GM18508 (cell line): ENCODE measurements at regions not wholly inside any gene's neighbourhood (a gene's known extent, or its start where the extent isn't known, plus 50 kb on each side); places are given as distances from the start of the nearest gene placed in this dataset.

ENCODE experiments used
- ATAC-seq: cut with Tn5 transposase; IDR thresholded peaks from one replicate; pipeline ENCODE4 v1.9.1; 2021; ENCODE audit warnings: moderate number of reproducible peaks; ENCODE audit not compliant: insufficient read depth, unreplicated experiment

- ATAC-seq, result no peak
These were observed 412.3 kb upstream of the ID4 start for GRCh38 chr6:19424853-19425252.

GRCh38 chr6:19427548-19427947 is 409.6 kb upstream of the ID4 start:
- no peak for ATAC-seq

GRCh38 chr6:19432966-19433498 is 404.1 kb upstream of the ID4 start:
- no peak for ATAC-seq

- ATAC-seq, result no peak
These were observed 403.1 kb upstream of the ID4 start for GRCh38 chr6:19434065-19434464.

GRCh38 chr6:19435755-19436154 is 401.4 kb upstream of the ID4 start:
- ATAC-seq, result no peak

GRCh38 chr6:19438566-19439353 is 398.4 kb upstream of the ID4 start:
- no peak for ATAC-seq

- no peak for ATAC-seq
These were observed 396.6 kb upstream of the ID4 start for GRCh38 chr6:19440531-19440930.

- no peak for ATAC-seq
These were observed 393.8 kb upstream of the ID4 start for GRCh38 chr6:19443411-19443810.

- no peak for ATAC-seq
These were observed 393.1 kb upstream of the ID4 start for GRCh38 chr6:19444041-19444440.

- no peak for ATAC-seq
These were observed 392.7 kb upstream of the ID4 start for GRCh38 chr6:19444481-19444880.

GRCh38 chr6:19446570-19446969 is 390.6 kb upstream of the ID4 start:
- no peak for ATAC-seq

GRCh38 chr6:19450651-19451050 is 386.5 kb upstream of the ID4 start:
- ATAC-seq, result no peak

- no peak for ATAC-seq
These were observed 384.7 kb upstream of the ID4 start for GRCh38 chr6:19452495-19452894.

- ATAC-seq, result no peak
These were observed 383.0 kb upstream of the ID4 start for GRCh38 chr6:19454001-19454720.

- no peak for ATAC-seq
These were observed 382.3 kb upstream of the ID4 start for GRCh38 chr6:19454721-19455392.

GRCh38 chr6:19463250-19463649 is 373.9 kb upstream of the ID4 start:
- ATAC-seq, result no peak

GRCh38 chr6:19463925-19464324 is 373.2 kb upstream of the ID4 start:
- ATAC-seq, result no peak

GRCh38 chr6:19465256-19465655 is 371.9 kb upstream of the ID4 start:
- ATAC-seq, result no peak

- ATAC-seq, result no peak
These were observed 371.4 kb upstream of the ID4 start for GRCh38 chr6:19465760-19466159.

GRCh38 chr6:19470333-19470732 is 366.8 kb upstream of the ID4 start:
- ATAC-seq, result no peak

GRCh38 chr6:19472153-19472552 is 365.0 kb upstream of the ID4 start:
- no peak for ATAC-seq
